ENCODE measurements at regions not wholly inside any gene's neighbourhood (a gene's known extent, or its start where the extent isn't known, plus 50 kb on each side); places are given as distances from the start of the nearest gene placed in this dataset.

GRCh38 chr4:63814171-63814964 is 594.9 kb downstream of the TECRL start:
- no peak for DNase-seq (ENCODE audit: low spot score)

GRCh38 chr4:63799166-63799565 is 610.1 kb downstream of the TECRL start:
- DNase-seq (ENCODE audit: low spot score), result no peak

DNA sequence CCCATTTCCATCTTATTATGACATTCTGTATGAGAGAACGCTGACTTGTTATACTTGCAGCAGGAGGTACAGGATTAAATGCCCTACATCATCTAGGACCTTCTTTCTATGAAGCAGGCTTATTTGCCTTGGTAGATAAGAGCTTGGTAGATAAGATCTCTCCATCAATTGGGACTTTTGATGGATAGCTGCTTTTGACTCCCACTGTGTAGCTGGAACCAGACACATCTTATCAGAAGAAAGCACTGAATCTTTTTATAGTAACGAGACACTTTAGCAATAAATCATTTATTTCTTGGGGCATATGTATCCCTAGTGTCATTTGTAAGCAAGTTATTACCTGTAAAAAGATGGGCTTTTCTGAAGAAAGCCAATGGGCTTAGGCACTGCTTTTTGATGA is 613.9 kb downstream of the TECRL start:
- DNase-seq (ENCODE audit: low spot score), result no peak

GRCh38 chr4:63790377-63790776 is 618.9 kb downstream of the TECRL start:
- no peak for DNase-seq (ENCODE audit: low spot score)

DNA sequence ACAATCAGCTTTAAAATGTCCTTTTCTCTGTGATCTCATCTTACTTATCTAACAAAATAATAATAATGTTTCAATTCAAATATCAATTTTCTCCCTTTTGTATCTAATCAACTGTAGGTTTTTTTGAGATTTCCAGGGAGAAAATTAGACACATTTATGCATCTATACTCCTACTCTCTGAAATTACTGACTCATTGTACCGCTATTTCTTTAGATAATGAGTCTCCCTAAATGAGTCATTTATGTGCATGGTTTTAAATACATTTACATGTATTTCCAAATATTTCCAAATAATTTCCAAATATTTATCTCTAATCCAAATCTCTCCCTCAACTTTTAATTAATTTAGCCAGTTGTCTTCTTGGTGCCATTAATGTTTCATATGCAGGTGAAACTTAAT is 621.0 kb downstream of the TECRL start:
- no peak for DNase-seq (ENCODE audit: low spot score)

GRCh38 chr4:63787326-63787725 is 621.9 kb downstream of the TECRL start:
- DNase-seq (ENCODE audit: low spot score), result no peak

GRCh38 chr4:63786171-63786570 is 623.1 kb downstream of the TECRL start:
- DNase-seq (ENCODE audit: low spot score), result no peak

DNA sequence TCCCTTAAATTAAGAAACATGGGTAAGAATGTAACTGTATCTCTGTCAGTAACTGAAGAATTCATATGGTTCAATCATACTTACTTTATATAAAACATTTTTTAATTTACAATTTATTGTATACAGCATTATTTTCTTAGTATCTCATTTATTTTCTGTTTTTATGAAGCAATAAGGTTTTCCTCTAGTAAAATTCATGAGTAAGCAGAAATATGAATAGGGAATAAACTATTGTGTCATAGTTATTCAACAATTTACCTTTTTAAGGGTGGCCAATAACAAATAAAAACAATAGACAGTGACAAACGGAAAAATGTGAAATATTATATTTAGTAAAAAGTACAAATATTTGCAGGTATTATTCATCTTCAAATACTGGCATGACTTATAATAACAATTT is 624.4 kb downstream of the TECRL start:
- DNase-seq (ENCODE audit: low spot score), result no peak

GRCh38 chr4:63777601-63778000 is 631.6 kb downstream of the TECRL start:
- no peak for DNase-seq (ENCODE audit: low spot score)

DNA sequence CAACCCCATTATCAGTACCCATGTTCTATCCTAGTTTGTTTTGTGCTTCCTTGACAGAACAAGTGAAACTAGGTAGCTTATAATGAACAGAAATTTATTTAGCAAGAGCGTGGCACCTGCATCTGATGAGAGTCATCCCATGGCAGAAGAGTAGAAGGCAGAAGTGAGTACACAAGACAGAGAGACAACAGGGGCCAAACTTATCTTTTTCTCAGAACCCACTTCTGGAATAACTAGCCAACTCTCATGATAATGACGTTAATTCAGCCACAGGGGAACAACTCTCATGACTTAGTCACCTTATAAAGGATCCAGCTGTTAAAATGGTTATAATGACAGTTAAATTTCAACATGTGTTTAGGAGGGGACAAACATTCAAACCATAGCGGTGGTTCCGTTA is 644.9 kb downstream of the TECRL start:
- no peak for DNase-seq (ENCODE audit: low spot score)

DNA sequence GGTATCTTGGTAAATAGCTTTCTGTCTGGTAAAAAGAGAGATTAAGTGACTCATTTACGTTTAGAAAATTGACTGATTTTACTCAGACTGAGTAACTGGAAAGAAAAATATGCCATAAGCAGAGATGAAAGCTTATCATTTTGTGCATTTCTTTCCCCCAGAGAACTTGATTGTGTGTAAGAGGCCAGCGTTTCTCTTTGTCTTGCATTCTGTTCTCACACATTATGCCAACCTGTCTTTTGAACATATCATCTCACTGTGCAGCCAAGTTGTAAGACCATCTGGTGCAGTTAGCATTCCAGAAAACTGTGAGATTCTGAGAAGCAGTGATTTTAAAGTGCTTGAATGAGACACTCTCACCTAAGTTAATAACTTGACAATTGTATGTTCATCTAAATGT is 651.3 kb downstream of the TECRL start:
- DNase-seq (ENCODE audit: low spot score), result no peak

DNA sequence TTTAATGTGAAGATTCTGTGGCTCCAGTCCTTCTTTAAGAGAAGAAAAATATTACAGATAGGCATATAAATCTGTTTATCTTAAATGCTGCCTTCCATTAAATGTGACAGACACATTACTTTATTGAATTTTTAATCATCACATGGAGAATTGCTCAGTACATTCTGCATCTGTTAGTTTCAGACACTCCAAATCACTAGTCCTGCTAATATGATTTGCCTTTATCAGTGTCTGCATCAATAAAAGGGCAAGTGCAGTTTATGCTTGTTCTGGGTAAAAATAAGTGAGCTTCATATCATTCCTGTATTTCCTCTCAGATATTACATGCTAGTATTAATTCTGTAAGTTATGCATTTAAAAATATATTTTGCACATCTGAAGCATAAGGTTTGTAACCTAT is 666.4 kb downstream of the TECRL start:
- DNase-seq (ENCODE audit: low spot score), result no peak

DNA sequence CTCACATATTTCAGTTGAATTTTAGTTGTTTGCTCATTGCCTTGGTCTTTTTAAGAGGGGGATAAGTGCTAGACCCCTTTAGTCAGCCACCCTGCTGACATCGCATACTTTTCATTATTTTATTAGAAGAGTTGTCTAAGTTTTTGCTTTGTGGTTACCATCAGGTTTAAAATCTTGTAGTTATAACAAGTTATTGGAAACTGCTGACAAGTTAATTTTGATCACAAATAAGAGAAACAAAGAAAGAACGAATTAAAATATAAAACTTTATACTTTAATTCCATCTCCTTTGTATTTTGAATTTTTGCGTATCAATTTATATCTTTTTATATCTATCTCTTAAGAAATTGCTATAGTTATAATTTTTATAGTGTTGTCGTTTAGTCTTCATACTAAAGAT is 679.7 kb downstream of the TECRL start:
- no peak for DNase-seq (ENCODE audit: low spot score)

DNA sequence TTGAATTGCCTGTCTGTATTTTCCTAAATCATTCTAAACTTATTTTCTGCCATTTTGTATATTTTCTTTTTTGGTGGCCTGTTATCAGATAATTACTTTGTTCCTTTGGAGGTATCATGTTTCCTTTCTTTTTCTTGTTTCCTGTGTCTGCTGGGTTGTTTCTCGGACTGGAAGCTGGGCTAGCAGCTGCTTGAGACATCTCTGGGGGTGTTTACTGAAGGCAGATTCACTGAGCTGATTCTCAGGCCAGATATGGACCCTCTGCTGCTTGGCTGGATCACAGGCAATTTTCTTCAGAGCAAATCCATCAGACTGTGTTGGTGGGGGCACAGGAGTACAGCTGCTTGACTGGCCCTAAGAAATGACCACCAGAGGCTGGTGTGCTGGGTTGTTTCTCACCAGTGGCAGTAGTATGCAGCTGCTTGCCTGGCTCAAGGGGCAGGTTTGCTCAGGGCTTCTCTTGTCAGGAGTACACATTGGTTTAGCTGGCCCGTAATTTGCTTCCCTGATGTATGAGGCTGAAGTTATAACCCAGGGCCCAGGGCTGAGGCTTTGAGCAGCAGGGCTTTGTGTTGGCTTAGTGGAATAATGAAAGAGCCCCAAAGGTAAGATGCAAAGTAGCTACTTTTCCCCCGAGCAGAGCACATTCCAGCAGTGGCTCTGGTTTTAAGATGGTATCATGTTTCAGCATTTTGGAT is 680.6 kb downstream of the TECRL start:
- DNase-seq (ENCODE audit: low spot score), result no peak

- no peak for DNase-seq (ENCODE audit: low spot score)
Measured at GRCh38 chr4:63717384-63717783, 691.9 kb downstream of the TECRL start.

GRCh38 chr4:63708661-63709060 is 700.6 kb downstream of the TECRL start:
- DNase-seq (ENCODE audit: low spot score), result no peak

DNA sequence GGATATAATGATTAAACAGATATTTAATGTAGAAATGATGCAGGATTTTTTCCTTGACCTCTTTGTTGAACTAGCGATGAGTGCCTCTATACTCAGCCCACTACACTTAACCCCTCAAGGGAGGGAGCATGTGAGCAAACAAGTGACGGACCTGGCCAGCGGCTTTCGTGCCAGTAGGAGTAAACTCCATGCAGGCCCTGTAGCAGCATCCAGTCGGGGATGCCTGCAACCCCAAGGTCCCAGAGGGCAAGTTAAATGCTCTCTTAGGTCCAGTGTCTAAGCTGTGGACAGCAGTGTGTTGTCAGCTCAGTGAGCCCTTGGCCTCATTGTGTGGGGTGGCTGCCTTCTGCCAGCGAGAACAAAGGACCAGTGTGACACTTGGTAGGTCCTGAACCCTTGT is 708.7 kb downstream of the TECRL start:
- DNase-seq (ENCODE audit: low spot score), result no peak

- DNase-seq (ENCODE audit: low spot score), result no peak
Measured at GRCh38 chr4:63693321-63693720, 715.9 kb downstream of the TECRL start.

DNA sequence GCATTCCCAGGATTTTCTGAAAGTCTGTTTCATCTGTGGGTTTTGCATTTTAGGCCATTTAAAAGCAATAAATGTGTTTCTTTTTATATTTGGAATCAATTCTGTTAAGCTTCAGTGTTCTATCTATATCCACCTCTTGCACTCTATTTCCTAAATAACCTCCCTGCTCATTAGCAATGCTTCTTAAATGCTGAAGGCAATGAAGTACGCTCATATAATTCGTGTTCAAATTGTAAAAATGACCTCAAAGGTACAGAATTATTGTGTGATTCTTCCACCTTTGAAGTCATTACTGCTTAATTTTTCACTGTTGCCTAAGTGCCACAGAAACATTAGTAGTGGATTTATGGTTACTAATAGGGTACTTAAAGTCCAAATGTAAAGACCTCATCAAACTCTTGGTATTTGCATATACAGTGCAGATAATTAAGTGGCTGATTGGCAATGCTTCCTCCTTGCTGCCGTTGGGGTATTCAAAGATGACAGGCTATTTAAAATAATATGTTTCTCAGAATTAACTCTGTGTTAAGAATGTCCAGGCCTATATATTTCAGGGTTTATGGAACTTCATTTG is 730.8 kb downstream of the TECRL start:
- no peak for DNase-seq (ENCODE audit: low spot score)

- no peak for DNase-seq (ENCODE audit: low spot score)
Measured at GRCh38 chr4:63670735-63671134, 738.5 kb downstream of the TECRL start.

GRCh38 chr4:63663870-63664269 is 745.4 kb downstream of the TECRL start:
- DNase-seq (ENCODE audit: low spot score), result no peak

- DNase-seq (ENCODE audit: low spot score), result no peak
Measured at GRCh38 chr4:63644396-63644795, 764.9 kb downstream of the TECRL start.

DNA sequence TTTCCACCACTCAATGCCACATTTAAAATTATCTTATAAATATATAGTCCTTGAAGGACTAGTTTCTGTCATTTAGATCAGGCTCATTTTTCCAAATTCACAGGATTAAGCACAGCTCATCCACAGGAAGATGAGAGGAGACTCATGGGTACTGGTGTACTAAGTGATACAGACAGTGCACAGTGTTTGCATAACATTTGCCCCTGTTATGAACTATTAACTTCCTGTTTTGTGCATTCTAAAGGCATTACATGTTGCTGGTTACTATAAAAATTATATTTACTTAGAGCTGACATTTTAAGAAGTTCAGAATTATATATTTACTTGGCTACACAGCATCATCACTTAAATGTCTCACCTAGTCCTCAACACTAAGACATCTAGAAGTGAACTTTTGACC is 772.0 kb downstream of the TECRL start:
- no peak for DNase-seq (ENCODE audit: low spot score)

All from activated CD4-positive, alpha-beta T cell treated with anti-CD3 and anti-CD28 coated beads, Interleukin-2, Interleukin-4, amounts not matched to agents 100 ng/mL and 50 ng/mL, durations not matched to agents 16 hours and 8 hours (primary cell).